ENCODE measurements at regions not wholly inside any gene's neighbourhood (a gene's known extent, or its start where the extent isn't known, plus 50 kb on each side); places are given as distances from the start of the nearest gene placed in this dataset.

- TF ChIP-seq POLR2AphosphoS5 (IDR thresholded peaks at IDR 0.05; ENCODE audit: low read depth, low read length) (no peak), SIN3A (IDR thresholded peaks at IDR 0.05; ENCODE audit: borderline replicate concordance, insufficient read depth, low read length) (no peak), FOXP2 (optimal IDR thresholded peaks at IDR 0.05; ENCODE audit: borderline replicate concordance, extremely low read depth, extremely low read length, insufficient read depth) (no peak), REST (IDR thresholded peaks at IDR 0.05; ENCODE audit: insufficient read depth in 1 of 2, low read depth in 2 of 2, low read length in 2 of 2) (no peak), TAF1 (IDR thresholded peaks at IDR 0.05; ENCODE audit: borderline replicate concordance, insufficient read depth, low read length) (no peak)
These were observed 405.4 kb upstream of the PRKX start for GRCh38 chrX:4118666-4119530.

DNA sequence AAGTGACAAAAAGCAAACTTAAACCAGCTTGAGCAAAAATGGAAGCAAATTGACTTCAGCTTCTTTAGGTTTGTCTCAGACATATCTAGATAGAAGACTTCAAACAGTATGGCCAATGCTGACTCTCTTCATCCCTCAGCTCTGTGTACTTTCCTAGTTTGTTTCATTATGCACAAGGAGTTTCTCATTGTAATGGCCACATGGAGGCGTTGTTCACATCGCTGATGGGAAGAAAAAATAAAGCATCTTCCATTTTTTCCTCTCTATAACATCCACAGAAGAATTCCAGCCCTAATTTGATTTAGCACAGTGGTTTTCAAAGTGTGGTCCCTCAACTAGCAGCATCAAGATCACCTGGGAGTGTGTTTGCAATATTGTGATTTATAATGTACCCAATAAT is 397.5 kb upstream of the PRKX start:
- no peak for TF ChIP-seq SIN3A (IDR thresholded peaks at IDR 0.05; ENCODE audit: borderline replicate concordance, insufficient read depth, low read length)
- TF ChIP-seq TAF1 (IDR thresholded peaks at IDR 0.05; ENCODE audit: borderline replicate concordance, insufficient read depth, low read length), result no peak

DNA sequence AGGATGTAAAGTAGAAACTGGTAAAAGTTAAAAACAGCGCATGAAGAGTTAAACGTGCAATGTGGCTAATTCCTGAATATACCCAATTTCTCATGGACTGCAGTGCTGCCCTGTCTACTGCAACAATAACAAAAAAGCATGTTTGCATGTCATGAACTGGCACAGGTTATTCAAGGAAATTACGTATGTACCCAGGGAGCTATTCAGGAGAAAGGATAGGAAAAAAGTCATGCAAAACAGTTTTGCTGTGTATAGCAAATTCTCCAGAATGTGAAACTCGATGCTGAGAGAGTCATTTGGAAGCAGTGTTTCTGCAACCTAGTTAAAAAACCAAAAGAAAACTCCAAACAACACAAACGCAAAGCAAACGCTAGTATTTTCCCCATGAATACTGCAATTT is 381.5 kb upstream of the PRKX start:
- TF ChIP-seq FOXP2 (optimal IDR thresholded peaks at IDR 0.05; ENCODE audit: borderline replicate concordance, extremely low read depth, extremely low read length, insufficient read depth), result no peak
- no peak for TF ChIP-seq REST (IDR thresholded peaks at IDR 0.05; ENCODE audit: insufficient read depth in 1 of 2, low read depth in 2 of 2, low read length in 2 of 2)
- no peak for TF ChIP-seq TAF1 (IDR thresholded peaks at IDR 0.05; ENCODE audit: borderline replicate concordance, insufficient read depth, low read length)
- no peak for TF ChIP-seq SIN3A (IDR thresholded peaks at IDR 0.05; ENCODE audit: borderline replicate concordance, insufficient read depth, low read length)
- TF ChIP-seq POLR2AphosphoS5 (IDR thresholded peaks at IDR 0.05; ENCODE audit: low read depth, low read length), result no peak

DNA sequence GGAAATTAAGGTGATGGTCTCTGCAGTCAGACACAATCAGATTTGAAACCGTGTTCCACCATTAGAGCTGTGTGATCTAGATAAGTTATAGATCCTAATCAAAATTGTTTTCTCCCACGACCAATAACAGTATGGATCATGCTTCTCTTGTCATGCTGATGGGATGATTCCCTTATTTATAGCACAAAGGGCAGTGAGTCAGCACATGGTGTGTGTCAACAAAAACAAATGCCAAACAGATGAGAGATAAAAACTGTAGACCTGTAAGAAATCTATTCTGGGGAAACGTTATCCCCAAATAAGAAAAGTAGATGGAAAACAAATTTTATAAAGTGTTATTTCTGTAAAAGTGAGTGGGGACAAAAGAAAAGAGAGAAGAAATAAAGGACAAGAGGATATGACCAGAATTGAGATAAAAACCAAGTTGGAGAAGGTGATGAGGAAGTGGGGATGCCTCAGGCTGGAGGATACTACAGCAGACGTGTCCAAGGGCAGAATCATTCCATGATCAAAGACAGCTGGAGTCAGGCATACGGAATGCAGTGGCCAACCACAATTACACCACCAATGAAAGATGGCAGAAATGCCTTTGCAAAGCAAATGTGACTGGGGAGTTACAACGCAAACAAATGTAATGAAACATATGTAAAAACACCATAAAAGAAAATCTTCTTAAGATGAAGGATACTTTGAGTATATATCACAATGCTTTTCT is 377.8 kb upstream of the PRKX start:
- TF ChIP-seq SIN3A (IDR thresholded peaks at IDR 0.05; ENCODE audit: borderline replicate concordance, insufficient read depth, low read length), result no peak
- TF ChIP-seq REST (IDR thresholded peaks at IDR 0.05; ENCODE audit: insufficient read depth in 1 of 2, low read depth in 2 of 2, low read length in 2 of 2), result no peak
- TF ChIP-seq FOXP2 (optimal IDR thresholded peaks at IDR 0.05; ENCODE audit: borderline replicate concordance, extremely low read depth, extremely low read length, insufficient read depth), result no peak
- TF ChIP-seq TAF1 (IDR thresholded peaks at IDR 0.05; ENCODE audit: borderline replicate concordance, insufficient read depth, low read length), result no peak
- TF ChIP-seq POLR2AphosphoS5 (IDR thresholded peaks at IDR 0.05; ENCODE audit: low read depth, low read length), result no peak

- TF ChIP-seq POLR2AphosphoS5 (IDR thresholded peaks at IDR 0.05; ENCODE audit: low read depth, low read length), result no peak
- no peak for TF ChIP-seq TAF1 (IDR thresholded peaks at IDR 0.05; ENCODE audit: borderline replicate concordance, insufficient read depth, low read length)
- TF ChIP-seq SIN3A (IDR thresholded peaks at IDR 0.05; ENCODE audit: borderline replicate concordance, insufficient read depth, low read length), result no peak
- no peak for TF ChIP-seq FOXP2 (optimal IDR thresholded peaks at IDR 0.05; ENCODE audit: borderline replicate concordance, extremely low read depth, extremely low read length, insufficient read depth)
- no peak for TF ChIP-seq REST (IDR thresholded peaks at IDR 0.05; ENCODE audit: insufficient read depth in 1 of 2, low read depth in 2 of 2, low read length in 2 of 2)
These were observed 346.4 kb upstream of the PRKX start for GRCh38 chrX:4059893-4060292.

Measured in PFSK-1 (cell line).